Renal cortex interstitium (tissue), 11 donors: ENCODE measurements at regions not wholly inside any gene's neighbourhood (a gene's known extent, or its start where the extent isn't known, plus 50 kb on each side); places are given as distances from the start of the nearest gene placed in this dataset.
"Not testable (repeated sequence)": the region's sequence is repeated elsewhere in the genome, so short reads cannot be mapped to it uniquely, and the experiment has no call there.

ENCODE experiments used
- DNase-seq, 11 donors: peaks; one replicate each; pipeline ENCODE4 v3.0.0-alpha.2; 2013; ENCODE audit warnings: low read depth in 9 of 11, low spot score in 4 of 11; ENCODE audit errors: extremely low read depth in 1 of 11

GRCh38 chr18:29737190-29737589, 1305.4 kb downstream of the DSC3 start:
- no peak for DNase-seq

GRCh38 chr18:29730073-29730472, 1312.5 kb downstream of the DSC3 start:
- DNase-seq = no peak

GRCh38 chr18:29726646-29727045, 1315.9 kb downstream of the DSC3 start:
- DNase-seq = no peak

GRCh38 chr18:29723486-29723885, 1319.1 kb downstream of the DSC3 start:
- DNase-seq = not testable (repeated sequence)

GRCh38 chr18:29715960-29716359, 1326.6 kb downstream of the DSC3 start:
- DNase-seq = not testable (repeated sequence)

- DNase-seq = no peak
Measured at GRCh38 chr18:29712785-29713184, 1329.8 kb downstream of the DSC3 start.

GRCh38 chr18:29711932-29712331, 1330.6 kb downstream of the DSC3 start:
- no peak for DNase-seq

- no peak for DNase-seq
Measured at GRCh38 chr18:29693334-29693733, 1349.2 kb downstream of the DSC3 start.

- DNase-seq = no peak
Measured at GRCh38 chr18:29681578-29681977, 1361.0 kb downstream of the DSC3 start.

GRCh38 chr18:29664278-29665036, 1378.1 kb downstream of the DSC3 start:
- DNase-seq = no peak

GRCh38 chr18:29661924-29662323, 1380.6 kb downstream of the DSC3 start:
- DNase-seq = no peak

- DNase-seq = no peak
Measured at GRCh38 chr18:29660777-29661176, 1381.8 kb downstream of the DSC3 start.

- DNase-seq = no peak
Measured at GRCh38 chr18:29653671-29654215, 1388.8 kb downstream of the DSC3 start.

GRCh38 chr18:29652797-29653196, 1389.7 kb downstream of the DSC3 start:
- no peak for DNase-seq

GRCh38 chr18:29651122-29651680, 1391.3 kb downstream of the DSC3 start:
- no peak for DNase-seq

GRCh38 chr18:29648891-29649290, 1393.7 kb downstream of the DSC3 start:
- DNase-seq = no peak

GRCh38 chr18:29647700-29648099, 1394.8 kb downstream of the DSC3 start:
- DNase-seq = no peak

GRCh38 chr18:29644276-29644675, 1398.3 kb downstream of the DSC3 start:
- DNase-seq = no peak

- no peak for DNase-seq
Measured at GRCh38 chr18:29629493-29630036, 1413.0 kb downstream of the DSC3 start.

GRCh38 chr18:29626094-29626493, 1416.4 kb downstream of the DSC3 start:
- no peak for DNase-seq
